OCI-LY3 (cell line): ENCODE measurements at regions not wholly inside any gene's neighbourhood (a gene's known extent, or its start where the extent isn't known, plus 50 kb on each side); places are given as distances from the start of the nearest gene placed in this dataset.

Experiments used
- EZH2phosphoT487 ChIP-seq: fragments of 200-600 bp; shearing (Covaris generic); IDR thresholded peaks from 2 replicates; pipeline ENCODE4 v1.6.1; 2018; ENCODE audit warnings: antibody characterized with exemption, mixed run types, low read depth
- TF ChIP-seq, protein P1 (sequence below): fragments of 200-600, 300-600 bp; sonication (generic); IDR thresholded peaks from 2 replicates; pipeline ENCODE4 v1.5.1; 2014; ENCODE audit warnings: antibody characterized with exemption, low read length, low read depth

DNA sequence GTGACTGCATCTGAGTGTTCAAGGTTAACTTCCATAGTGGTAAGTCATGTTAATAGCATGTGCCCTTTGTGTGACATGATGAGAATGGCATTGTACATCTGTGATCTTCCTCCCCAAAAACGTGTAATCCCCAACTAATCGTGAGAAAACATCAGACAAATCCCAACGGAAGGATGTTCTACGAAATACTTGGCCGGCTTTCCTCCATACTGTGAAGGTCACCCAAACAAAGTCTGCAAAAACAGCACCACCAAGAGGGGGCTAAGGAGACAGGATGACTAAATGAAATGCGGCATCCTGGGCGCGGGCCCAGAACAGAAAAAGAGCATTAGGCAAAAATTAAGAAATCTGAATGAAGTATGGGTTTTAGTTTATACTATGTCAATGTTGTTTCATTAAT lies 81.8 kb downstream of the MED10 start:
- TF ChIP-seq, protein P1, sequence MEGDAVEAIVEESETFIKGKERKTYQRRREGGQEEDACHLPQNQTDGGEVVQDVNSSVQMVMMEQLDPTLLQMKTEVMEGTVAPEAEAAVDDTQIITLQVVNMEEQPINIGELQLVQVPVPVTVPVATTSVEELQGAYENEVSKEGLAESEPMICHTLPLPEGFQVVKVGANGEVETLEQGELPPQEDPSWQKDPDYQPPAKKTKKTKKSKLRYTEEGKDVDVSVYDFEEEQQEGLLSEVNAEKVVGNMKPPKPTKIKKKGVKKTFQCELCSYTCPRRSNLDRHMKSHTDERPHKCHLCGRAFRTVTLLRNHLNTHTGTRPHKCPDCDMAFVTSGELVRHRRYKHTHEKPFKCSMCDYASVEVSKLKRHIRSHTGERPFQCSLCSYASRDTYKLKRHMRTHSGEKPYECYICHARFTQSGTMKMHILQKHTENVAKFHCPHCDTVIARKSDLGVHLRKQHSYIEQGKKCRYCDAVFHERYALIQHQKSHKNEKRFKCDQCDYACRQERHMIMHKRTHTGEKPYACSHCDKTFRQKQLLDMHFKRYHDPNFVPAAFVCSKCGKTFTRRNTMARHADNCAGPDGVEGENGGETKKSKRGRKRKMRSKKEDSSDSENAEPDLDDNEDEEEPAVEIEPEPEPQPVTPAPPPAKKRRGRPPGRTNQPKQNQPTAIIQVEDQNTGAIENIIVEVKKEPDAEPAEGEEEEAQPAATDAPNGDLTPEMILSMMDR, result no peak
- TF ChIP-seq EZH2phosphoT487, result no peak
